ENCODE measurements at regions not wholly inside any gene's neighbourhood (a gene's known extent, or its start where the extent isn't known, plus 50 kb on each side); places are given as distances from the start of the nearest gene placed in this dataset.

DNA sequence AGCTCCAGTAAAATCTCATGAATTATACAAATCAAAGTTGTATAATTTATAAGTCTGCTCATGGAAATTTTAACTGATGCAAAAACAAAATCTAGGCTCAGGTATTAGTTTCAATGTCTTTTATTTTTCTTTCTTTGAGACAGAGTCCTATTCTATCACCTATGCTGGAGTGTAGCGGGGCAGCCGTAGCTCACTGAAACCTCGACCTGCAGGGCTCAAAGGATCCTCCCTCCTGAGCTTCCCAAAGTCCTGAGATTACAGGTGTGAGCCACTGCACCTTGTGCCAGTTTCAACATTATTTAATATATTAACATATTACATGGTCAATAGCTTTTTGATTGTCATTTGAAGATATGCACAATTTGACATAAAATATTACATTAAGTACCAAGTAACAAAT lies 678.7 kb downstream of the ARAP2 start:
- H2AK5ac ChIP-seq (ENCODE audit: insufficient read length, low read length), result no peak overlapping the region
- no CpG with 5 or more reads among the region's 3 CpGs for WGBS (ENCODE audit: extremely low coverage, insufficient read length, low lambda C conversion rate)
- no peak for DNase-seq

More for the DNA sequence above, 678.7 kb downstream of the ARAP2 start:
- Histone ChIP-seq H4K20me1 (ENCODE audit: control insufficient read depth, insufficient read depth, insufficient read length) (no peaks in the 10 kb centered on the region), H3K27me3 (ENCODE audit: insufficient read depth, low read length) (no peaks in the 10 kb centered on the region), H4K8ac (replicated peaks; ENCODE audit: insufficient read length, low read depth, low read length) (no peak overlapping the region), H3K23me2 (ENCODE audit: insufficient read length, low read depth, low read length, poor library complexity, severe bottlenecking) (no peaks in the 10 kb centered on the region), H2BK20ac (ENCODE audit: low read depth, low read length, poor library complexity, severe bottlenecking) (no peak overlapping the region), H3K27ac (ENCODE audit: insufficient read length, low read depth, low read length) (no peak overlapping the region), H3K23ac (ENCODE audit: insufficient read length, low read depth, low read length) (no peak overlapping the region), H3K18ac (ENCODE audit: insufficient read length, low read depth, low read length) (no peak overlapping the region), H2AFZ (ENCODE audit: low read length) (no peak overlapping the region), H3T11ph (ENCODE audit: low read length) (no peak overlapping the region), H2BK5ac (ENCODE audit: insufficient read length, low read length) (no peak overlapping the region), H2BK15ac (ENCODE audit: low read depth, low read length) (no peak overlapping the region), H4K91ac (ENCODE audit: insufficient read length, low read depth, low read length) (no peak overlapping the region), H3K9ac (ENCODE audit: extremely low read depth, insufficient read length, low read length) (no peak overlapping the region), H3K79me2 (ENCODE audit: insufficient read depth, low read length) (no peaks in the 10 kb centered on the region), H2BK12ac (ENCODE audit: insufficient read length, low read depth, low read length) (no peak overlapping the region), H3K9me3 (ENCODE audit: control insufficient read depth, low read depth, low read length) (no peaks in the 10 kb centered on the region), H2BK120ac (ENCODE audit: low read depth, low read length, poor library complexity, severe bottlenecking) (no peak overlapping the region), H3K79me1 (ENCODE audit: insufficient read depth, low read depth, low read length, poor library complexity, severe bottlenecking) (no peaks in the 10 kb centered on the region), H3K4me2 (ENCODE audit: insufficient read depth, insufficient read length, low read length) (no peak overlapping the region), H3K4ac (ENCODE audit: low read depth, low read length) (no peak overlapping the region), H3K14ac (ENCODE audit: insufficient read depth, low read length) (no peak overlapping the region), H3K56ac (ENCODE audit: insufficient read length, low read depth, low read length) (no peak overlapping the region), H4K5ac (ENCODE audit: insufficient read length, low read depth, low read length) (no peak overlapping the region), H3K4me1 (ENCODE audit: insufficient read depth, low read length) (no peaks in the 10 kb centered on the region; the same call in 1 of the 2 replicates)
- Mint-ChIP-seq H3K36me3 (ENCODE audit: insufficient read depth in 1 of 3, low read depth in 3 of 3) (no peaks in the 10 kb centered on the region), H3K4me1 (peaks cover 19 to 22% of the 10 kb centered on the region in 2 experiments), H3K9me3 (no peaks in the 10 kb centered on the region), H3K4me3 (no peak overlapping the region), H3K27me3 (ENCODE audit: low read depth) (no peaks in the 10 kb centered on the region), H3K27ac (no peak overlapping the region)
- TF ChIP-seq, protein P1, sequence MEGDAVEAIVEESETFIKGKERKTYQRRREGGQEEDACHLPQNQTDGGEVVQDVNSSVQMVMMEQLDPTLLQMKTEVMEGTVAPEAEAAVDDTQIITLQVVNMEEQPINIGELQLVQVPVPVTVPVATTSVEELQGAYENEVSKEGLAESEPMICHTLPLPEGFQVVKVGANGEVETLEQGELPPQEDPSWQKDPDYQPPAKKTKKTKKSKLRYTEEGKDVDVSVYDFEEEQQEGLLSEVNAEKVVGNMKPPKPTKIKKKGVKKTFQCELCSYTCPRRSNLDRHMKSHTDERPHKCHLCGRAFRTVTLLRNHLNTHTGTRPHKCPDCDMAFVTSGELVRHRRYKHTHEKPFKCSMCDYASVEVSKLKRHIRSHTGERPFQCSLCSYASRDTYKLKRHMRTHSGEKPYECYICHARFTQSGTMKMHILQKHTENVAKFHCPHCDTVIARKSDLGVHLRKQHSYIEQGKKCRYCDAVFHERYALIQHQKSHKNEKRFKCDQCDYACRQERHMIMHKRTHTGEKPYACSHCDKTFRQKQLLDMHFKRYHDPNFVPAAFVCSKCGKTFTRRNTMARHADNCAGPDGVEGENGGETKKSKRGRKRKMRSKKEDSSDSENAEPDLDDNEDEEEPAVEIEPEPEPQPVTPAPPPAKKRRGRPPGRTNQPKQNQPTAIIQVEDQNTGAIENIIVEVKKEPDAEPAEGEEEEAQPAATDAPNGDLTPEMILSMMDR (conservative IDR thresholded peaks at IDR 0.05), result no peak

Measured in H9 (cell line).